Left lung (tissue), 4 donors: ENCODE measurements at regions not wholly inside any gene's neighbourhood (a gene's known extent, or its start where the extent isn't known, plus 50 kb on each side); places are given as distances from the start of the nearest gene placed in this dataset.
"Not testable (repeated sequence)": the region's sequence is repeated elsewhere in the genome, so short reads cannot be mapped to it uniquely, and the experiment has no call there.

Experiments used
- ATAC-seq: fragments of 200-7000 bp; cut with Tn5 transposase; one replicate; pipeline ENCODE4 v1.9.1; 2020; ENCODE audit warnings: moderate library complexity
- DNase-seq, 4 donors: peaks; one replicate each; pipeline ENCODE4 v3.0.0-alpha.2; 2013 to 2020
- H3K27ac ChIP-seq, 2 donors: fragments of 200-600 bp; sonication (generic) in 1 of 2; one replicate each; pipeline versions ENCODE4 v1.5.0 to v1.8.0; 2020 to 2021
- H3K27me3 ChIP-seq, 2 donors: fragments of 200-600 bp; sonication (generic) in 1 of 2; one replicate each; pipeline versions ENCODE4 v1.5.0 to v1.8.0; 2020 to 2021
- H3K36me3 ChIP-seq, 2 donors: fragments of 200-600 bp; sonication (generic) in 1 of 2; one replicate each; pipeline versions ENCODE4 v1.5.0 to v1.8.0; 2020 to 2021
- H3K4me1 ChIP-seq, 2 donors: fragments of 200-600 bp; one replicate each; pipeline ENCODE4 v1.8.0; 2021
- H3K4me3 ChIP-seq, 2 donors: fragments of 200-600 bp; sonication (generic) in 1 of 2; one replicate each; pipeline versions ENCODE4 v1.5.0 to v1.8.0; 2020 to 2021; ENCODE audit warnings: mild to moderate bottlenecking in 1 of 2
- H3K9me3 ChIP-seq, 2 donors: fragments of 200-600 bp; sonication (generic) in 1 of 2; one replicate each; pipeline versions ENCODE4 v1.5.0 to v1.8.0; 2020 to 2021
- intact Hi-C, 2 donors: fragments of 100-400 bp; cut with DNase I; formaldehyde crosslinking; loops; one replicate each; pipeline versions ENCODE4 v1.11.2 to v1.14.2; 2022
- donor health status: DM: no; HTN: yes; CAD: no.
- donor health status: DM: no; HTN: no; CAD: no.

DNA sequence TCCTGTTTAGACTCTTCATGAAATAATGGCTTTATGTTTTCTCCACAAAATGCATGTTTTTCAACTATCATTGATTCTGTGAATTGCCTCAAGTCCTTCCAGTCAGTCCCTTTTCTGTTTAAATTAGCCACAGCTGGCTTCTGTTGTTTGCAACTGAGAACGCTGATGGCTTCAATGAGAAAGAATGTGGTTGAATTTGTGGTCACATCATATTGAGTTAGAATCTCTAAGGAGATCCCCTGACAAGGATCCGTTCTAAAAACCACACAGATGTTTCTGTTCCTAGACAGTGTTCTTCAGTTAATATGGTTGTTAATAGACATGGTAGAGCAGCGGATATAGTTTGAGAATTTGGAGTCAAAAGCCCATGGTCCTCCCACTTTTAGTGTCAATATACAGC lies 323.6 kb upstream of the NOTCH2NLA start:
- H3K4me3 ChIP-seq, intact Hi-C loops, H3K27me3 ChIP-seq, H3K27ac ChIP-seq, H3K36me3 ChIP-seq, H3K4me1 ChIP-seq, DNase-seq, ATAC-seq, H3K9me3 ChIP-seq: not testable (repeated sequence)

DNA sequence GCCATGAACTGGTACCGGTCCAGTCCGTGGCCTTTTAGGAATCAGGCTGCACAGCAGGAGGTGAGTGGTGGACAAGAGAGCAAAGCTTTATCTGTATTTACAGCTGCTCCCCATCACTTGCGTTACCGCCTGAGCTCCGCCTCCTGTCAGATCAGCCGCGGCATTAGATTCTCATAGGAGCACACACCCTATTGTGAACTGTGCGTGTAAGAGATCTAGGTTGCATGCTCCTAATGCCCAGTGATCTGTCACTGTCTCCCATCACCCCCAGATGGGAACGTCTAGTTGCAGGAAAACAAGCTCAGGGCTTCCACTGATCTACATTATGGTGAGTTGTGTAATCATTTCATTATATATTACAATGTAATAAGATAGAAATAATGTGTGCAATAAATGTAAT lies 319.9 kb upstream of the NOTCH2NLA start:
- ATAC-seq, H3K27ac ChIP-seq, H3K9me3 ChIP-seq, H3K4me1 ChIP-seq, H3K4me3 ChIP-seq, intact Hi-C loops, H3K36me3 ChIP-seq, H3K27me3 ChIP-seq, DNase-seq: not testable (repeated sequence)

DNA sequence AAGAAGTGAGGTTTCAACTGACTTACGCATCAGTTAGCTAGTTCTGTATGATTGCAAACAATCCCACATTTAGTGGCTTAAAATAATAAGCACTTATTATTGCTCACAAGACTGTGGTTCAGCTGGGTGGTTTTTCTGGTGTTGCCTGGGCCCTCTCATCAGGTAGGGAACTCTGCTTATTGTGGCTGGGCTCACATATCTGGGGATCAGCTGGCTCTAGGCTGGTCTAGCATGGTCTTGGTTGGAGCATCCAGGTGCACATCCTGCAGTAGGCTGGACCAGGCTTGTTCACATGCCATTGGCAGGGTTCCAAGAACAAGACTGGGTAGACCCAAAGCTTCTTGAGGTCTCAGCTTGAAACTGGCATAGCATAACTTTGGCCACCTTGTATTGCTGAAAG lies 317.4 kb upstream of the NOTCH2NLA start:
- ATAC-seq, H3K27ac ChIP-seq, H3K4me1 ChIP-seq, H3K9me3 ChIP-seq, DNase-seq, H3K36me3 ChIP-seq, H3K4me3 ChIP-seq, H3K27me3 ChIP-seq, intact Hi-C loops: not testable (repeated sequence)

DNA sequence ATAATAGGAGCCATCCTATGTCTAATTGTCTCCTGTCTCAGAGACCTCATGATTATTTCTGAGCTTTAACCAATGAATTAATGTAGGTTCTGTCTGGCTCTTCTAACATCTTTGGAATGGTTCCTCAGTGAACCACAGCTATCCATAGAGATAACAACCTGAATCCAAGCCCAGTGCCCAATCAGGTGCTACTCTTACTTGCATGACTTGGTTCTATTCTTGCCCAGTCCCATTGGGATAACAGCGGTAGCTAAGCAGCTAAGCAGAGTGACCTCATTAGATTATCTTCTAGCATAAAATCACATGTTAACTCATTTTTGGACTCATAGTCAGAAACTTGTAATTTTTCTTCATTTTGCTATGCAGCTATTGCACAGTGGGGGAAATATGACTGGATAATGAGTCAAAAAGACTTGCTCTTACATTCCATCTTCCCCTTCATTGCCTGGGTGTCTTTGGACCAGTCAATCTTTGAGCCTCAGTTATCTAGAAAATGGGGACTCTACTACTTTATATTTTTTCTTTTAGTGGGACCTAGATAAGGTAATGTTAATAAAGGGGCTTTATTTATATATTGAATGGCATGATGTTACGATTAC lies 309.1 kb upstream of the NOTCH2NLA start:
- DNase-seq, H3K9me3 ChIP-seq, H3K27ac ChIP-seq, H3K4me1 ChIP-seq, H3K27me3 ChIP-seq, H3K36me3 ChIP-seq, H3K4me3 ChIP-seq, intact Hi-C loops: not testable (repeated sequence)
- ATAC-seq: peak; percentile 13

DNA sequence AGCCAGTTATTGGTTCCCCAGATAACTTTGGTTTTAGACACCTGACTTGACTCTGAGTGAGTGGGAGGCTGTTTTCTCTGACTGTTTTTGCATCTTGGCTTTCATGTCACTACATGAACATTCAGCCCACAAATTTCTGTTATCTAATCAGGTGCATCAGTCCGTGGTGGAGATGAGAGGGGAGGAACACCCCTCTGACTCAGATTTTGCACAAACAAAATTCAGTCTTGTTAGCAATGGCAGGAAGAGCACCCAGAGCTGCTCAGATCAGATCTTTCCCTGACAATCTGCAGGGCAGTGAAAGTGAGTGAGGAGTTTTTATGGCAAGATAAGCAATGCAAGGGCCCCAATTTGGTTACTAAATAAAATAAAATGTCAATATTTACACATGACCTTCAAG lies 307.2 kb upstream of the NOTCH2NLA start:
- H3K9me3 ChIP-seq, H3K4me1 ChIP-seq, ATAC-seq, DNase-seq, H3K4me3 ChIP-seq, H3K36me3 ChIP-seq, H3K27me3 ChIP-seq, H3K27ac ChIP-seq, intact Hi-C loops: not testable (repeated sequence)

DNA sequence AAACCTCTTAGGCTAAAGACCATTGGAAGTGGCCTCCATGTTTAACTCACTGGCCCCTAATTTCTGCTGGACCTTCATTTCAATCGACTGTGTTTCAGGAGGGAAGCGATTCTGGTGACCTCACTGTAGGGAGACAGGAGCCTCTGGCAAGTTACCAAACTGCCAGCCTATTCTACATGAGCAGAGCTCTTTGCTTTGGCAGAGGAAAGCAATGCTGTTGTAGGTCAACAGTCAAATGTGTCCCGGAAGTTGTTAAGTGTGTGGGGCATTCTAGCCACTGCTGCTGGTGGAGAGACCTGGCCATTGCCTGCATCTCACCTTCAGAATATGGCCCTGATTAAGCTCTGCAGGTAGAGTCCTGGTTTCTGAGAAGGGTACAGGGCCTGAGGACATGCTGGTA lies 306.8 kb upstream of the NOTCH2NLA start:
- H3K4me1 ChIP-seq, H3K4me3 ChIP-seq, DNase-seq, H3K27ac ChIP-seq, ATAC-seq, H3K27me3 ChIP-seq, H3K36me3 ChIP-seq, intact Hi-C loops, H3K9me3 ChIP-seq: not testable (repeated sequence)

DNA sequence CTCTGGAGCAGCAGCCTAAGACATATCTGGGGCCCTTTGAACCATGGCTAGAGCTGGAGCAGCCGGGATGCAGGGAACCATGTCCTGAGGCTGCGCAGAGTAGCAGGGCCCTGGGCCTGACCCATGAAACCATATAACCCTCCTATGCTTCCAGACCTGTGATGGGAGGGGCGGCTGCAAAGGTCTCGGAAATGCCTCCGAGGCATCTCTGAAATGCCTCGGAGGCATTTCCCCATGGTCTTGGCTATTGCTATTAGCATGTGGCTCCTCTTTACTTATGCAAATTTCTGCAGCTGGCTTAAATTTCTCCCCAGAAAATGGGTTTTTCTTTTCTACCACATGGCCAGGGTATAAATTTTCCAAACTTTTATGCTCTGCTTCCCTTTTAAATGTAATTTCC lies 302.1 kb upstream of the NOTCH2NLA start:
- intact Hi-C loops, DNase-seq: not testable (repeated sequence)

DNA sequence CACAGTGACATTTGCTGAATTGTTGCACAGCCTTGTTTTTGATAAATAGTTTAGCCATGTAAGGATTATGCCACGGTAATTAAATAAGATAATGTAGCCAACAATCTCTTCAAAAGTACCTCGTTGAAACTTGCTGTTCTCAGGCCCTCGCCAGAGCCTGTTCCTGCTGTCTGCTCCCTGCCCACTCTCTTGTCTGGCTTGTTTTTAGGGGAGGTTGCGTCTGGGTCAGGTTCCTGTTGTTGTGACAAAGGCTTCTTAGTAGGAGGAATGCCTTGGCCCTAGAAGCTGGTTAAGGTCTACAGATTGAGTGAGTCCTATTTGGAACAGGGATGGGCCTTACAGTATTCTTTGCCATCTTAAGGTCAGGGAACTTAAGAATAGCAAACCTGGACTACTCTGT lies 294.0 kb upstream of the NOTCH2NLA start:
- ATAC-seq, H3K27ac ChIP-seq, H3K4me3 ChIP-seq, DNase-seq, H3K27me3 ChIP-seq, H3K36me3 ChIP-seq, H3K9me3 ChIP-seq, intact Hi-C loops, H3K4me1 ChIP-seq: not testable (repeated sequence)

More for the DNA sequence above, 302.1 kb upstream of the NOTCH2NLA start:
- not testable (repeated sequence) for H3K4me3 ChIP-seq, H3K9me3 ChIP-seq, H3K36me3 ChIP-seq, ATAC-seq, H3K27ac ChIP-seq, H3K4me1 ChIP-seq, H3K27me3 ChIP-seq

DNA sequence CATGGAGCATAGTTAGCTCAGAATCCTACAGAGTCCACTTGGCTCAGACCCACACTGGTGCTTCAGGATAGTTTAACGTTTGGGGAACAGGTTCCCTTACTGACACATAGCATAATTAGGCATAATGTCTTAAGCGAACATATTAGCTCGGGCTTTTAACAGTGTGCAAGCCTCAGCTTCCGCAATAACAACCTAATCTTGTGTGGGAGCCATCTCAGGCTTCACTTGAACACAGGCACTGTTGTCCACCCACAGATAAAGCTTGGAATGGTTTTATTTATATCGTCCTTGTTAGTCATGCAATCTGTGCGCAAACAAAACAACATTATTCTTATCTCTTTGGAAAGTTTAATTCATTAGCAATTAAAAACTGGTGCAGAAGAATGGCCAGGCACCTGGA lies 293.5 kb upstream of the NOTCH2NLA start:
- H3K36me3 ChIP-seq, intact Hi-C loops, H3K27ac ChIP-seq, H3K4me1 ChIP-seq, H3K9me3 ChIP-seq, H3K27me3 ChIP-seq, ATAC-seq, H3K4me3 ChIP-seq, DNase-seq: not testable (repeated sequence)

DNA sequence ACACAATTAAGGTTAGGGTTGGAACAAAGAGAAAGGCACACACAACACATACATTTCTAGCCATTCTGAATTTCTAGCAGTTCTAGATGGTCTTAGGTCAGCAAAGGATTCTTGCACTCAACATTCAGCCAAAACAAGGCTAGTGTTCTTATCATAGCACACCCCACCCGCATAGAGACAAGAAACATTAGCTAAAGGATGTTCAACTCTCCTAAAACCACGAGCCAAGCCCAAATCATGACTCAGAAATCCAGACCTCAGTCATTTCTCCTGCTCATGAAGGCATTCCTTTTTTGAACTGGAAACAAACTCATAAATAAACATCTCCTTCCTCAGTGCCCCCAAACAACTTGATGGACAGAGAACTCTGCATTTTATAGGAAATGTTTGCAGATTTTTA lies 293.0 kb upstream of the NOTCH2NLA start:
- H3K36me3 ChIP-seq, H3K4me3 ChIP-seq, H3K27me3 ChIP-seq, H3K4me1 ChIP-seq, intact Hi-C loops, H3K27ac ChIP-seq, ATAC-seq, DNase-seq, H3K9me3 ChIP-seq: not testable (repeated sequence)

DNA sequence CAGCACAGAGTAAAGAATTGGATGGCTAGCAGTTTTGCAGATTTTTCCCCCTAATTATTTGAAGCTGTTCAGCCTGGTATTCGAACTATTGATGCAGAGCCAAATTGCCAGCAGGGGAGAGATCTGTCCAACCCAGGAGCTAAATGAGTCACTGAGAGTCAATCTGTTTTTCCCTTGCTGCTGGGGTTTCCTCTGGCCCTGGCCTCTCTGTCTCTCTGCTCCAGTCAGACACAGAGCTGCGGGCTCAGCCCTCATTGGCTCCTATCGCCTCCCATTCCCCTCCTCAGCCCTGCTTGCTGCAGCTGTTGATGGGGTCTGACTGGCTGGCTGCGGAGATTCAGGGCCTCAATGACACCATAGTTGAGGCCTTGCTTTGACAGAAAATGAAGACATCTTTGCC lies 284.9 kb upstream of the NOTCH2NLA start:
- H3K4me3 ChIP-seq, ATAC-seq: not testable (repeated sequence)

DNA sequence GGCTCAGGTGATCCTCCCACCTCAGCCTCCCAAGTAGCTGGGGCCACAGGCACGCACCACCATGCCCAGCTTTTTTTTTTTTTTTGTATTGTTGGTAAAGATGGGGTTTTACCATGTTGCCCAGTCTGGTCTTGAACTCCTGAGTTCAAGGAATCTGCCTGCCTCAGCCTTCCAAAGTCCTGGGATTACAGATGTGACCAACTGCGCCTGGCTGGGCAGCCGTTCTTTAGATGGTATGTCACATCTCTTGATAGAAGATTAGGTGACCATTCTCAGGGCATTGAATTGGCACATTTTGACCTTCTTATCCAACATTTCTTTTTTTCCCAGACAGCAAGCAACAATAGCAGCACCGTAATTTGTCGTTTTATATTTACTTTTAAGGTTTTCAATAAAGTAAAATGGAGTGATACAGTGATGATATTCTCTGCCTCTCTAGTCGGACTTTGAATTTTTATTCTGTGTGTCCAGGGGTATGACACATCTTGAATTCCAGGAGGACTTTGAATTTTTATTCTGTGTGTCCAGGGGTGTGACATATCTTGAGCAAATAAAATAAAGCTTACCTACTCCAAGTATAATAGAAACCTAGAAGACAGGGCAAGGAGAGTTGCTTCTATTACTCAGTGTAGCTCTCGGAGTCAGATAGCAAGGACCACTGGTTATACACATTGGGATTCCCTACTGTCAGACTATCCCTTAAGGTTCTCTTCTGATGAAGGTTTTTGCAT lies 282.4 kb upstream of the NOTCH2NLA start:
- H3K9me3 ChIP-seq, H3K36me3 ChIP-seq, H3K27me3 ChIP-seq, H3K4me3 ChIP-seq, H3K4me1 ChIP-seq, intact Hi-C loops, H3K27ac ChIP-seq, ATAC-seq: not testable (repeated sequence)
- peak in 1 of 4 donors; percentile 26 for DNase-seq

More for the DNA sequence above, 284.9 kb upstream of the NOTCH2NLA start:
- H3K36me3 ChIP-seq, H3K9me3 ChIP-seq, H3K4me1 ChIP-seq, DNase-seq, H3K27ac ChIP-seq, H3K27me3 ChIP-seq, intact Hi-C loops: not testable (repeated sequence)

DNA sequence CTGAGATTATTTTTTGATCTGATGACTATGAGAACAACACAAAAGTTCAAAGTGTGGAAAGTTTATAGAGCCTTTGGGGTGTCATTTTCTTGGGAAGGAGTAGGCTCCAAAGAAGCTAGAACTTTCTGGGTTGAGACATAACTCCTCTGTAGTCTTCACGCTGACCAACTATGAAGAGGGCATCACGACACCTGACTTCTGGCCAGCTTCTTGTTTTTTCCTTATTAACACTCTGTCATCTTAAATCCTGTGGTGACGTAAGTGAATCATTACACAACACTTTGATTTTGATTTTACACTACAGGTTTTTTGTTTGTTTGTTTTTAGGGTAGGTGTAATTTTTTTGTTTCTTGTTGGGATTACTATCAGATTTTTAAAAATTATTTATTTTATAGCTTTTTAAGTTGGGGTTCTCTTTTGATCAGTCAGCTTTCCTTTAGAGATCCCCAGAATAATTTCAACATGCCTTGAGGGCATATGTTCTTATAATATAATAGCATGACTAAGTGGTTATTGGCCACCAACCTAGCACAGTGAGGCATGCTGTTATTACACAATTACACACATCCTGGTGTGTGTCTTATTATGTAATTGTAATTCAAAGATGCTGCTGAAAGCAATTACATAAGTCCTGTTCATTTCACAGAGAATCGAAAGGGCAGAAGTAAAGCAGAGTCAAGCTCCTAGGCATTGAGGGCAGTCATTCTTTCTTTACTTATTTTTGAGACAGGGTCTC lies 281.6 kb upstream of the NOTCH2NLA start:
- H3K36me3 ChIP-seq, H3K4me3 ChIP-seq, H3K9me3 ChIP-seq, H3K27me3 ChIP-seq, H3K27ac ChIP-seq, H3K4me1 ChIP-seq, intact Hi-C loops, DNase-seq, ATAC-seq: not testable (repeated sequence)
